IPS-18a (cell line): ENCODE measurements at regions not wholly inside any gene's neighbourhood (a gene's known extent, or its start where the extent isn't known, plus 50 kb on each side); places are given as distances from the start of the nearest gene placed in this dataset.

Source experiments
- H3K27ac ChIP-seq: one replicate; pipeline ENCODE4 v1.5.1; 2013; ENCODE audit warnings: low read length
- H3K27me3 ChIP-seq: one replicate; pipeline ENCODE4 v1.6.1; 2013; ENCODE audit warnings: mild to moderate bottlenecking, low read length; ENCODE audit not compliant: control insufficient read depth, insufficient read depth
- H3K36me3 ChIP-seq: one replicate; pipeline ENCODE4 v1.6.1; 2013; ENCODE audit warnings: low read depth, low read length; ENCODE audit not compliant: control insufficient read depth
- H3K4me1 ChIP-seq: one replicate; pipeline ENCODE4 v1.6.1; 2013; ENCODE audit warnings: low read depth, low read length; ENCODE audit not compliant: control insufficient read depth
- H3K4me3 ChIP-seq: one replicate; pipeline ENCODE4 v1.5.1; 2013; ENCODE audit warnings: low read length
- H3K9ac ChIP-seq: one replicate; pipeline ENCODE4 v1.6.1; 2013; ENCODE audit warnings: mild to moderate bottlenecking, low read length, moderate library complexity
- H3K9me3 ChIP-seq: one replicate; pipeline ENCODE4 v1.6.1; 2013; ENCODE audit warnings: low read depth, low read length; ENCODE audit not compliant: control insufficient read depth

- Histone ChIP-seq H3K9ac (no peak overlapping the region), H3K4me3 (no peak overlapping the region), H3K9me3 (no peaks in the 10 kb centered on the region), H3K27ac (no peak overlapping the region), H3K4me1 (peaks cover 40% of the 10 kb centered on the region), H3K36me3 (no peaks in the 10 kb centered on the region), H3K27me3 (no peaks in the 10 kb centered on the region)
These were observed 508.9 kb upstream of the SULF2 start for GRCh38 chr20:48294196-48294595.

GRCh38 chr20:48293671-48294070 is 508.4 kb upstream of the SULF2 start:
- no peak overlapping the region for H3K4me3 ChIP-seq
- H3K36me3 ChIP-seq, result no peaks in the 10 kb centered on the region
- H3K27me3 ChIP-seq, result no peaks in the 10 kb centered on the region
- H3K9me3 ChIP-seq, result no peaks in the 10 kb centered on the region
- H3K9ac ChIP-seq, result no peak overlapping the region
- H3K27ac ChIP-seq, result no peak overlapping the region
- peaks cover 40% of the 10 kb centered on the region for H3K4me1 ChIP-seq

GRCh38 chr20:48292806-48293205 is 507.5 kb upstream of the SULF2 start:
- Histone ChIP-seq H3K9ac (no peak overlapping the region), H3K4me3 (no peak overlapping the region), H3K36me3 (no peaks in the 10 kb centered on the region), H3K27ac (no peak overlapping the region), H3K27me3 (no peaks in the 10 kb centered on the region), H3K4me1 (peaks cover 40% of the 10 kb centered on the region), H3K9me3 (no peaks in the 10 kb centered on the region)

GRCh38 chr20:48291896-48292295 is 506.6 kb upstream of the SULF2 start:
- Histone ChIP-seq H3K9ac (no peak overlapping the region), H3K27me3 (no peaks in the 10 kb centered on the region), H3K4me1 (peaks cover 40% of the 10 kb centered on the region), H3K27ac (no peak overlapping the region), H3K4me3 (no peak overlapping the region), H3K9me3 (no peaks in the 10 kb centered on the region), H3K36me3 (no peaks in the 10 kb centered on the region)

- Histone ChIP-seq H3K4me3 (no peak overlapping the region), H3K9me3 (no peaks in the 10 kb centered on the region), H3K36me3 (no peaks in the 10 kb centered on the region), H3K4me1 (peaks cover 28% of the 10 kb centered on the region), H3K27me3 (no peaks in the 10 kb centered on the region), H3K9ac (no peak overlapping the region), H3K27ac (no peak overlapping the region)
These were observed 503.7 kb upstream of the SULF2 start for GRCh38 chr20:48288930-48289507.

GRCh38 chr20:48287552-48288170 is 502.4 kb upstream of the SULF2 start:
- no peaks in the 10 kb centered on the region for H3K27me3 ChIP-seq
- H3K27ac ChIP-seq, result no peak overlapping the region
- H3K9ac ChIP-seq, result no peak overlapping the region
- H3K4me1 ChIP-seq, result peaks cover 20% of the 10 kb centered on the region
- H3K4me3 ChIP-seq, result no peak overlapping the region
- H3K9me3 ChIP-seq, result no peaks in the 10 kb centered on the region
- H3K36me3 ChIP-seq, result no peaks in the 10 kb centered on the region

GRCh38 chr20:48287021-48287494 is 501.8 kb upstream of the SULF2 start:
- H3K4me1 ChIP-seq, result peaks cover 14% of the 10 kb centered on the region
- no peak overlapping the region for H3K27ac ChIP-seq
- H3K9ac ChIP-seq, result no peak overlapping the region

GRCh38 chr20:48286601-48287000 is 501.3 kb upstream of the SULF2 start:
- H3K9ac ChIP-seq, result no peak overlapping the region
- no peak overlapping the region for H3K27ac ChIP-seq
- H3K36me3 ChIP-seq, result no peaks in the 10 kb centered on the region
- no peak overlapping the region for H3K4me3 ChIP-seq
- no peaks in the 10 kb centered on the region for H3K9me3 ChIP-seq
- peaks cover 10% of the 10 kb centered on the region for H3K4me1 ChIP-seq
- no peaks in the 10 kb centered on the region for H3K27me3 ChIP-seq

More at GRCh38 chr20:48287021-48287494, 501.8 kb upstream of the SULF2 start:
- Histone ChIP-seq H3K36me3 (no peaks in the 10 kb centered on the region), H3K27me3 (no peaks in the 10 kb centered on the region), H3K9me3 (no peaks in the 10 kb centered on the region), H3K4me3 (no peak overlapping the region)

- Histone ChIP-seq H3K36me3 (no peaks in the 10 kb centered on the region), H3K9me3 (no peaks in the 10 kb centered on the region), H3K9ac (no peak overlapping the region), H3K4me3 (no peak overlapping the region), H3K27me3 (no peaks in the 10 kb centered on the region), H3K27ac (no peak overlapping the region), H3K4me1 (peaks cover 4% of the 10 kb centered on the region)
These were observed 500.4 kb upstream of the SULF2 start for GRCh38 chr20:48285656-48286055.

- Histone ChIP-seq H3K9me3 (no peaks in the 10 kb centered on the region), H3K27me3 (no peaks in the 10 kb centered on the region), H3K4me3 (no peak overlapping the region), H3K27ac (no peak overlapping the region), H3K36me3 (no peaks in the 10 kb centered on the region), H3K4me1 (peaks cover 4% of the 10 kb centered on the region), H3K9ac (no peak overlapping the region)
These were observed 499.6 kb upstream of the SULF2 start for GRCh38 chr20:48284837-48285236.

GRCh38 chr20:48284315-48284714 is 499.0 kb upstream of the SULF2 start:
- H3K27ac ChIP-seq, result no peak overlapping the region
- no peaks in the 10 kb centered on the region for H3K36me3 ChIP-seq
- no peaks in the 10 kb centered on the region for H3K27me3 ChIP-seq
- no peak overlapping the region for H3K9ac ChIP-seq
- no peak overlapping the region for H3K4me3 ChIP-seq
- H3K9me3 ChIP-seq, result no peaks in the 10 kb centered on the region
- peaks cover 4% of the 10 kb centered on the region for H3K4me1 ChIP-seq

GRCh38 chr20:48283470-48284110 is 498.3 kb upstream of the SULF2 start:
- Histone ChIP-seq H3K9me3 (no peaks in the 10 kb centered on the region), H3K27ac (no peak overlapping the region), H3K36me3 (no peaks in the 10 kb centered on the region), H3K4me3 (no peak overlapping the region), H3K4me1 (peaks cover 4% of the 10 kb centered on the region), H3K27me3 (no peaks in the 10 kb centered on the region), H3K9ac (no peak overlapping the region)
